ENCODE measurements at regions not wholly inside any gene's neighbourhood (a gene's known extent, or its start where the extent isn't known, plus 50 kb on each side); places are given as distances from the start of the nearest gene placed in this dataset.
A peak's percentile ranks its signal among the peaks of the same experiment; 100 is the strongest.

DNA sequence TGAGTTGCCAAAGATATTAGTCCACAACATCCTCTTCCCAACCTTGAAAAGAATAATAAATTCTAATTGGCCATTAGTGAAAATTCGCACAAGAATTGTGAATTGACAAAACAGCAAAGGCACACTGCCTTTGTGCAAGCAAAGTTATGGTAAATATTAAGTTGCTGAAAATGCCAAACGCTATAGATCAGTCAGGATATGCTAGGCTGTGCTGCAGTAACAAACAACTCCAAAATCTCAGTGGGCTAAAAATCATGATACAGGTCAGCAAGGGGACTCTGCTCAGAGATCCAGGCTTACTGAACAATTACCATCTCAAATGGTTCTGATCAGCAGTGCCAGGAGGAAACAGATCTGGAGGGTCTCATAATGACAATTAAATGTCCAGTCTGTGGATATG lies 238.0 kb upstream of the IGF1R start:
- H3K36me3 ChIP-seq (ENCODE audit: low read depth): no peaks in the 10 kb centered on the region
- TF ChIP-seq, protein P1, sequence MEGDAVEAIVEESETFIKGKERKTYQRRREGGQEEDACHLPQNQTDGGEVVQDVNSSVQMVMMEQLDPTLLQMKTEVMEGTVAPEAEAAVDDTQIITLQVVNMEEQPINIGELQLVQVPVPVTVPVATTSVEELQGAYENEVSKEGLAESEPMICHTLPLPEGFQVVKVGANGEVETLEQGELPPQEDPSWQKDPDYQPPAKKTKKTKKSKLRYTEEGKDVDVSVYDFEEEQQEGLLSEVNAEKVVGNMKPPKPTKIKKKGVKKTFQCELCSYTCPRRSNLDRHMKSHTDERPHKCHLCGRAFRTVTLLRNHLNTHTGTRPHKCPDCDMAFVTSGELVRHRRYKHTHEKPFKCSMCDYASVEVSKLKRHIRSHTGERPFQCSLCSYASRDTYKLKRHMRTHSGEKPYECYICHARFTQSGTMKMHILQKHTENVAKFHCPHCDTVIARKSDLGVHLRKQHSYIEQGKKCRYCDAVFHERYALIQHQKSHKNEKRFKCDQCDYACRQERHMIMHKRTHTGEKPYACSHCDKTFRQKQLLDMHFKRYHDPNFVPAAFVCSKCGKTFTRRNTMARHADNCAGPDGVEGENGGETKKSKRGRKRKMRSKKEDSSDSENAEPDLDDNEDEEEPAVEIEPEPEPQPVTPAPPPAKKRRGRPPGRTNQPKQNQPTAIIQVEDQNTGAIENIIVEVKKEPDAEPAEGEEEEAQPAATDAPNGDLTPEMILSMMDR (IDR thresholded peaks at IDR 0.05; ENCODE audit: poor library complexity, severe bottlenecking): no peak
- no peaks in the 10 kb centered on the region for H3K9me3 ChIP-seq (ENCODE audit: severe bottlenecking)
- H3K4me1 ChIP-seq (ENCODE audit: insufficient read depth, poor library complexity, severe bottlenecking): no peaks in the 10 kb centered on the region
- DNase-seq (ENCODE audit: low spot score): no peak
- no peak overlapping the region for H3K27ac ChIP-seq (ENCODE audit: poor library complexity, severe bottlenecking)
- ATAC-seq (ENCODE audit: low read depth): no peak
- no peak overlapping the region for H3K4me3 ChIP-seq (ENCODE audit: severe bottlenecking)
- no peaks in the 10 kb centered on the region for H3K27me3 ChIP-seq (ENCODE audit: insufficient read depth, poor library complexity, severe bottlenecking)

DNA sequence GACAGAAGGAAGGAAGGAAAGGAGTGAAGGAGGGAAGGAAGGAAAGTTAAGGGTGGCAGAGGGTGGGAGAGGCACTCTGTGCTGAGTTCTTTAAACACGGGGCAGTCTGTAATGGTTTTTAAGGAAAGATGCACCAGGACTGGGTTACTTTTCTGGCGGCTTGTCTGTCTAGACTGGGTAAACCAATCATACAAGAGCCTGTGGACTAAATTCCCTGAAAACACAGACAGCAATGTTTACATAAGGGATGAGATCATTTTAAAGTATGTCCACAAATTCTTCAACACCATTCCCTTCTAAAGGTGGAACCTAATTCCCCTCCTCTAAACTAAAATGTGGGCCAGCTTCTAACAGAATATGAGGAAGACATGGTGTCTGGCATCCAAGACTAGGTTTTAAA lies 235.5 kb upstream of the IGF1R start:
- Histone ChIP-seq H3K9me3 (ENCODE audit: severe bottlenecking) (no peaks in the 10 kb centered on the region), H3K27me3 (ENCODE audit: insufficient read depth, poor library complexity, severe bottlenecking) (no peaks in the 10 kb centered on the region), H3K4me3 (ENCODE audit: severe bottlenecking) (no peak overlapping the region), H3K27ac (ENCODE audit: poor library complexity, severe bottlenecking) (no peak overlapping the region), H3K4me1 (ENCODE audit: insufficient read depth, poor library complexity, severe bottlenecking) (no peaks in the 10 kb centered on the region), H3K36me3 (ENCODE audit: low read depth) (no peaks in the 10 kb centered on the region)
- TF ChIP-seq, protein P1 (IDR thresholded peaks at IDR 0.05; ENCODE audit: poor library complexity, severe bottlenecking): no peak
- ATAC-seq (ENCODE audit: low read depth) (peak; percentile 85), DNase-seq (ENCODE audit: low spot score) (no peak)

- TF ChIP-seq, protein P1 (IDR thresholded peaks at IDR 0.05; ENCODE audit: poor library complexity, severe bottlenecking): no peak
- H3K27ac ChIP-seq (ENCODE audit: poor library complexity, severe bottlenecking): no peak overlapping the region
- H3K36me3 ChIP-seq (ENCODE audit: low read depth): no peaks in the 10 kb centered on the region
Observed at GRCh38 chr15:98413933-98414546, 234.3 kb upstream of the IGF1R start.

DNA sequence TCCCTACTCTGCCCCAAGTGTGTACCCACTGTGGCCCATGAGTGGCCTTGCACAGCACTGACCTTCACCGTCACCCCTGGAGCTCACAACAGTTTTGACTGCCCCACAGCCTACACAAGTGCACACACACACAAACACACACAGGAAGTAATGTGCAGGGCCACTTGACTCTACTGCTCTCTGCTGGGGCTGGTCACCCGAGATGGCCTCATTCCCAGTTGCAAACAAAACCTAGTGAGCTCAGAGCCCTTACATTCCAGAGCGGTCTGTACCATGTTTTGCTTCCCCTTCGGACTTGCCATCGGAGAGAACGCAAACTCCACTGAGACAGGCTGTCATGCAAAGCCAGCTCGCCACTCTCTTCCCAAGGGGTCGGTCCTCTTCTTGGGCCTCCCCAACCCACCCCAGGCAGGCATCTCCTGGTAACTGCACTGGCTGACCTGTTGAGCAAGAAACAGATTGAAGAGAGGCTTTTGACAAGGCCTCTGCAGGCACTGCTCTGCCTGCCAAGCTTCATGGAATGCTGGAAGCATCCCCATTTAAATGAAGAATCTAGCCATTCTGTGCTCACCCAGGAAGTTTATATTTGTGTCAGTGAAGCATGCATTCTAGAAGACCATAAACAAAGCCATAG lies 232.0 kb upstream of the IGF1R start:
- Histone ChIP-seq H3K9me3 (ENCODE audit: severe bottlenecking) (no peaks in the 10 kb centered on the region), H3K4me3 (ENCODE audit: severe bottlenecking) (no peak overlapping the region), H3K27ac (ENCODE audit: poor library complexity, severe bottlenecking) (no peak overlapping the region), H3K4me1 (ENCODE audit: insufficient read depth, poor library complexity, severe bottlenecking) (no peaks in the 10 kb centered on the region), H3K27me3 (ENCODE audit: insufficient read depth, poor library complexity, severe bottlenecking) (peaks cover 2% of the 10 kb centered on the region), H3K36me3 (ENCODE audit: low read depth) (no peaks in the 10 kb centered on the region)
- ATAC-seq (ENCODE audit: low read depth) (no peak), DNase-seq (ENCODE audit: low spot score) (no peak)
- TF ChIP-seq, protein P1 (IDR thresholded peaks at IDR 0.05; ENCODE audit: poor library complexity, severe bottlenecking): no peak

More at GRCh38 chr15:98413933-98414546, 234.3 kb upstream of the IGF1R start:
- DNase-seq (ENCODE audit: low spot score) (no peak), ATAC-seq (ENCODE audit: low read depth) (no peak)
- Histone ChIP-seq H3K27me3 (ENCODE audit: insufficient read depth, poor library complexity, severe bottlenecking) (no peaks in the 10 kb centered on the region), H3K4me3 (ENCODE audit: severe bottlenecking) (no peak overlapping the region), H3K9me3 (ENCODE audit: severe bottlenecking) (no peaks in the 10 kb centered on the region), H3K4me1 (ENCODE audit: insufficient read depth, poor library complexity, severe bottlenecking) (no peaks in the 10 kb centered on the region)

- no peaks in the 10 kb centered on the region for H3K9me3 ChIP-seq (ENCODE audit: severe bottlenecking)
- TF ChIP-seq, protein P1 (IDR thresholded peaks at IDR 0.05; ENCODE audit: poor library complexity, severe bottlenecking): no peak
- no peaks in the 10 kb centered on the region for H3K4me1 ChIP-seq (ENCODE audit: insufficient read depth, poor library complexity, severe bottlenecking)
- ATAC-seq (ENCODE audit: low read depth): no peak
- H3K4me3 ChIP-seq (ENCODE audit: severe bottlenecking): no peak overlapping the region
- H3K27ac ChIP-seq (ENCODE audit: poor library complexity, severe bottlenecking): no peak overlapping the region
- H3K27me3 ChIP-seq (ENCODE audit: insufficient read depth, poor library complexity, severe bottlenecking): peaks cover 9% of the 10 kb centered on the region
- no peaks in the 10 kb centered on the region for H3K36me3 ChIP-seq (ENCODE audit: low read depth)
- no peak for DNase-seq (ENCODE audit: low spot score)
Observed at GRCh38 chr15:98417346-98417745, 231.0 kb upstream of the IGF1R start.
